ENCODE measurements at regions not wholly inside any gene's neighbourhood (a gene's known extent, or its start where the extent isn't known, plus 50 kb on each side); places are given as distances from the start of the nearest gene placed in this dataset.

GRCh38 chr9:113687680-113688371, 188.3 kb upstream of the ZNF618 start:
- DNase-seq (ENCODE audit: insufficient read length, low spot score) (no peak), FAIRE-seq (no peak)

DNA sequence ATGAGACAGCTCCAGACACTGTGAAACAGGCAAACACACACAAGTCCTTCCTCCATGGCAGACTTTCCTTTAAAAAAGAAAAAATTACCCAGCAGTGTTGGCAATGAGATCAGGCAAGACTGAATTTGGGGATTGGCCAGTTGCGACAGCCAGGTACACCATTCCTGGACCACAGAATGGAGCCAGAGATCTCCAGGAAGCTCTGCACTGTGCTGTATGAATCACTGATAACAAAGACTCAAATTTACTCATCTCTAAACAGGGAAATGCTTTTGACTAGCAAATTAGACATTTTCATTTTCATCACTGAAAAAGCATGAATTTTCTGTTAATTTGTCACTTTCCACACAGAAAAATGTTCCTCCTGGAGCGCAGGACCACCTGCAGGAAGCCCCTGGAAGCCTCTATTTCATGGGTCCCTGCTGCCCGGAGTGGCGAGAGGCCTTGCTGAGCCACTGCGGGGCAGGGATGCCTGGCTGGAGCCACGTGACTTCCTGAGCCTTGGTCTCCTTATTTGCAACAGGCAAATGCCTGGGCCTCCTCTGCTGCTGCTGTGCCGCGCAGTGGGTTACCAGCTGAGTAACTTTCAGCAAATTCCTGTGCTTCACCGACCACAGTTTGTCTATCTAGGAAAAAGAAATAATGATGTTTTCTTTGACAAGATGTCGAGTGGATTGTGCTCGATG, 185.9 kb upstream of the ZNF618 start:
- no peak for FAIRE-seq
- TF ChIP-seq CTCF (IDR thresholded peaks at IDR 0.05; ENCODE audit: insufficient read depth, missing control alignments), result no peak
- DNase-seq (ENCODE audit: insufficient read length, low spot score), result no peak

More at GRCh38 chr9:113687680-113688371, 188.3 kb upstream of the ZNF618 start:
- no peak for TF ChIP-seq CTCF (IDR thresholded peaks at IDR 0.05; ENCODE audit: insufficient read depth, missing control alignments)

GRCh38 chr9:113692256-113692655, 183.9 kb upstream of the ZNF618 start:
- DNase-seq (ENCODE audit: insufficient read length, low spot score), result no peak
- no peak for FAIRE-seq
- no peak for TF ChIP-seq CTCF (IDR thresholded peaks at IDR 0.05; ENCODE audit: insufficient read depth, missing control alignments)

- FAIRE-seq (no peak), DNase-seq (ENCODE audit: insufficient read length, low spot score) (no peak)
- TF ChIP-seq CTCF (IDR thresholded peaks at IDR 0.05; ENCODE audit: insufficient read depth, missing control alignments), result no peak
These were observed 181.2 kb upstream of the ZNF618 start for GRCh38 chr9:113694912-113695311.

DNA sequence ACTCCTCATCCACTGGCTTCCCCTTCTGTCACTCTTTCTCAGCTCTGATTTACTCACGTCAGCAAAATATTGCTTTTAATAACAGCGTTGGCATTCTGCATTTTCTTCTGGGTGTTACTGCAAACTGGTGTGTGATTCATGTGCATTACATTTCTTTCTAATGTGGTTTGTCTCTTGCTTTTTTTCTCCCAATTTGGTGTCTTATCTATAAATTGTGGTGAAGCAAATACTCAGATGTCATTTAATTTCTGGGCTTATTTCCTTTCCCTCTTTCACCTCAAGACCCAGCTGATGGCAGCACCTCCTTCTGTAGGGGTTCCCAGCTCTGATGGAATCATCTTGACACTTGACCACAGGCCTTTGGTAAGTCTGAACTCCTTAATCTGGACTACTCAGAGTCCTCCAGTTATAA, 180.7 kb upstream of the ZNF618 start:
- DNase-seq (ENCODE audit: insufficient read length, low spot score) (no peak), FAIRE-seq (no peak)
- TF ChIP-seq CTCF (IDR thresholded peaks at IDR 0.05; ENCODE audit: insufficient read depth, missing control alignments), result no peak

DNA sequence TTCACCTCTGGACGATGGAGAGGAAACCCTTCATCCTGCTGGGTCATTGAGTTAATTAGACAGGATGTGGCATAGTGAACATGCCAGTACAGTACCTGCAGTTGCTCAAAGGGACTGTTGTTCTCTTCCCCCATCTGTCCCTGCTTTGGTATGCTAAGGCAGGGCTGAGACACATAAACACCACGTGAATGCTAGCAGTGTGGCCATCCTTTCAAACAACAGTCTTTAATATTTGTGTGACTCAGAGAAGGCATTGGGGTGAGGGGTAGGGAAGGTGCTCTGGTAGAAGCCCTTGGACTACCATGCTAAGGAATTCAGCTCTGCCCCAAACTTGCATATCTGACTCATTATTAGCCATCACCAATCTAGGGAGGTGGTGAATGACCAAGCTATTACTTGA, 180.2 kb upstream of the ZNF618 start:
- no peak for FAIRE-seq
- DNase-seq (ENCODE audit: insufficient read length, low spot score), result no peak
- no peak for TF ChIP-seq CTCF (IDR thresholded peaks at IDR 0.05; ENCODE audit: insufficient read depth, missing control alignments)

Data from D721Med (cell line).